Endothelial cell of umbilical vein (primary cell): ENCODE measurements at regions not wholly inside any gene's neighbourhood (a gene's known extent, or its start where the extent isn't known, plus 50 kb on each side); places are given as distances from the start of the nearest gene placed in this dataset.
A peak's percentile ranks its signal among the peaks of the same experiment; 100 is the strongest.

Experiments used
- BruUV-seq: library from RNA; stranded (reverse); fragments of 400-500 nt; replicated peaks from 2 replicates; lab custom pipeline; 2021; lab: Mats Ljungman, UMichigan
- CTCF ChIA-PET: fragments of 300-600, 350-600 bp; sonication (Branson Sonifier 250); formaldehyde crosslinking; loops from one replicate; lab custom pipeline; 2021; ENCODE audit warnings: antibody characterized with exemption, inconsistent platforms; lab: Charles Lee
- POLR2A ChIA-PET: fragments of 300-600, 350-600 bp; sonication (Branson Sonifier 250); formaldehyde crosslinking; loops from one replicate; lab custom pipeline; 2021; ENCODE audit warnings: antibody characterized with exemption, inconsistent platforms; lab: Charles Lee
- DNase-seq: peaks from one replicate; pipeline ENCODE4 v3.0.0-alpha.2; 2011; ENCODE audit warnings: low read depth, low spot score
- FAIRE-seq: peaks from 2 replicates; lab custom pipeline; 2011; peaks lifted over from hg19 to GRCh38; lab: Jason Lieb, UNC
- H2AFZ ChIP-seq: 2 replicates; pipeline ENCODE4 v1.6.0; 2012; ENCODE audit warnings: low read depth, low read length, control low read depth, inconsistent platforms
- H3K27ac ChIP-seq: 2 replicates; pipeline ENCODE4 v1.5.1; 2011; ENCODE audit warnings: low read depth, mild to moderate bottlenecking, control low read depth, low read length, moderate library complexity; ENCODE audit not compliant: insufficient read depth
- H3K27me3 ChIP-seq, 2 experiments: 2 replicates each; pipeline versions ENCODE4 v1.6.0 to v1.6.1; 2011; ENCODE audit warnings: low read length in 2 of 2, mixed read lengths in 1 of 2; ENCODE audit not compliant: control insufficient read depth in 2 of 2, insufficient read depth in 2 of 2
- H3K36me3 ChIP-seq, 2 experiments: 2 replicates in 1 of 2; 3 replicates in 1 of 2; pipeline ENCODE4 v1.5.1; 2011; ENCODE audit warnings: low read length in 2 of 2, mild to moderate bottlenecking in 1 of 2, moderate library complexity in 1 of 2; ENCODE audit not compliant: control insufficient read depth in 2 of 2, insufficient read depth in 2 of 2; ENCODE audit errors: extremely low read depth in 1 of 2
- H3K4me1 ChIP-seq: 3 replicates; pipeline ENCODE4 v1.5.1; 2011; ENCODE audit warnings: mild to moderate bottlenecking, low read length; ENCODE audit not compliant: control insufficient read depth, insufficient read depth; ENCODE audit errors: extremely low read depth
- H3K4me2 ChIP-seq: 2 replicates; pipeline ENCODE4 v1.6.1; 2011; ENCODE audit warnings: low read length, control low read depth, mixed read lengths; ENCODE audit not compliant: insufficient read depth
- H3K4me3 ChIP-seq, 3 experiments: fragments of 200-600 bp in 1 of 3; sonication (generic), shearing (Covaris generic) in 1 of 3; replicated peaks in 1 of 3; 2 replicates each; pipeline ENCODE4 v1.5.1; 2011 to 2016; ENCODE audit warnings: control low read depth in 3 of 3, low read length in 3 of 3, mild to moderate bottlenecking in 2 of 3, inconsistent platforms in 1 of 3, low read depth in 1 of 3, moderate library complexity in 1 of 3; ENCODE audit not compliant: insufficient read depth in 1 of 3
- H3K79me2 ChIP-seq: 2 replicates; pipeline ENCODE4 v1.6.0; 2012; ENCODE audit warnings: low read length, inconsistent platforms; ENCODE audit not compliant: control insufficient read depth, insufficient read depth
- H3K9ac ChIP-seq: replicated peaks from 2 replicates; pipeline ENCODE3; 2011; ENCODE audit warnings: low read length, control low read depth; ENCODE audit not compliant: insufficient read depth; ENCODE audit errors: extremely low read depth
- H3K9me1 ChIP-seq: replicated peaks from 3 replicates; pipeline ENCODE4 v1.6.0; 2011; ENCODE audit warnings: mild to moderate bottlenecking, low read length; ENCODE audit not compliant: control insufficient read depth, insufficient read depth; ENCODE audit errors: extremely low read depth
- H3K9me3 ChIP-seq: replicated peaks from 2 replicates; pipeline ENCODE4 v1.5.1; 2012; ENCODE audit warnings: low read length, inconsistent platforms; ENCODE audit not compliant: control insufficient read depth, insufficient read depth
- H4K20me1 ChIP-seq: replicated peaks from 2 replicates; pipeline ENCODE3; 2011; ENCODE audit warnings: mild to moderate bottlenecking, low read length; ENCODE audit not compliant: control insufficient read depth, insufficient read depth; ENCODE audit errors: extremely low read depth
- CTCF ChIP-seq, 2 donors: IDR thresholded peaks; 1 replicate in 1 of 2; 2 replicates in 1 of 2; pipeline ENCODE4 v1.5.1; 2011; ENCODE audit warnings: low read length in 2 of 2, mild to moderate bottlenecking in 2 of 2, moderate library complexity in 2 of 2, control low read depth in 1 of 2, inconsistent platforms in 1 of 2, low read depth in 1 of 2; ENCODE audit not compliant: insufficient read depth in 1 of 2; ENCODE audit errors: extremely low read depth in 1 of 2
- EZH2 ChIP-seq: IDR thresholded peaks from 2 replicates; pipeline ENCODE4 v1.6.1; 2012; ENCODE audit warnings: borderline replicate concordance, low read depth, mild to moderate bottlenecking, moderate library complexity, low read length, inconsistent platforms; ENCODE audit not compliant: severe bottlenecking
- FOS ChIP-seq: IDR thresholded peaks from 2 replicates; pipeline ENCODE4 v1.6.1; 2011; ENCODE audit warnings: mild to moderate bottlenecking, low read length, moderate library complexity, borderline replicate concordance; ENCODE audit not compliant: insufficient read depth
- GATA2 ChIP-seq: IDR thresholded peaks from 2 replicates; pipeline ENCODE4 v1.7.0; 2011; ENCODE audit warnings: low read depth, mild to moderate bottlenecking, moderate library complexity, mixed read lengths, low read length; ENCODE audit not compliant: insufficient read length, insufficient read depth
- JUN ChIP-seq: IDR thresholded peaks from 2 replicates; pipeline ENCODE4 v1.6.1; 2011; ENCODE audit warnings: borderline replicate concordance, low read depth; ENCODE audit not compliant: insufficient read length, insufficient read depth
- MAX ChIP-seq: IDR thresholded peaks from 2 replicates; pipeline ENCODE4 v1.6.1; 2011; ENCODE audit not compliant: insufficient read depth, insufficient read length
- MYC ChIP-seq: IDR thresholded peaks from one replicate; pipeline ENCODE4 v1.6.1; 2011; ENCODE audit warnings: mild to moderate bottlenecking, low read depth, low read length
- POLR2A ChIP-seq: IDR thresholded peaks from 2 replicates; pipeline ENCODE4 v1.6.1; 2012; ENCODE audit warnings: low read depth, mild to moderate bottlenecking, control low read depth, low read length
- POLR2AphosphoS5 ChIP-seq: IDR thresholded peaks from 2 replicates; pipeline ENCODE4 v1.6.1; 2012; ENCODE audit warnings: low read depth, mild to moderate bottlenecking, control low read depth, low read length, moderate library complexity; ENCODE audit not compliant: insufficient read depth
- dilution Hi-C: fragments of 300-500 bp; cut with MboI; formaldehyde crosslinking; loops from one replicate; pipeline ENCODE4 v1.15.0; 2019; ENCODE audit warnings: low sequenced_read_pairs; ENCODE audit not compliant: extremely low pct_ligation_motif_present
- intact Hi-C: fragments of 100-400 bp; cut with micrococcal nuclease; formaldehyde crosslinking; loops from one replicate; pipeline ENCODE4 v1.10.0; 2022

GRCh38 chr4:176492646-176493302 lies 173.0 kb downstream of the SPCS3 start:
- POLR2A ChIA-PET = no interaction called here

More at GRCh38 chr4:176492646-176493302, 173.0 kb downstream of the SPCS3 start:
- H3K79me2 ChIP-seq = no peaks in the 10 kb centered on the region
- FAIRE-seq (no peak), DNase-seq (peak; percentile 29)
- no peak overlapping the region for H3K4me2 ChIP-seq
- no peaks in the 10 kb centered on the region for H4K20me1 ChIP-seq
- BruUV-seq = no TSS peak
- H3K4me3 ChIP-seq = no peak overlapping the region
- H3K9me3 ChIP-seq = no peaks in the 10 kb centered on the region
- H3K4me1 ChIP-seq = no peaks in the 10 kb centered on the region
- H3K27me3 ChIP-seq = no peaks in the 10 kb centered on the region
- TF ChIP-seq MYC = no peak
- no peak for TF ChIP-seq JUN
- no peak for TF ChIP-seq MAX
- no peak for TF ChIP-seq CTCF (IDR thresholded peaks at IDR 0.05; ENCODE audit: extremely low read depth in 1 of 2, insufficient read depth in 1 of 2, low read depth in 1 of 2, low read length in 2 of 2)
- no peak for TF ChIP-seq EZH2
- no peak for TF ChIP-seq GATA2
- TF ChIP-seq POLR2AphosphoS5 = no peak
- no peak for TF ChIP-seq FOS
- no peak for TF ChIP-seq POLR2A
- dilution Hi-C loops (no loop called here), intact Hi-C loops (no loop called here)
- no peaks in the 10 kb centered on the region for H3K9me1 ChIP-seq
- CTCF ChIA-PET = interaction anchor here (1.2 kb wide), 2 partner anchors 555 kb away, joined by 3 read pairs; no protein-coding TSS in a partner anchor
- H3K36me3 ChIP-seq = no peaks in the 10 kb centered on the region
- H3K9ac ChIP-seq = no peak overlapping the region
- no peak overlapping the region for H3K27ac ChIP-seq
- H2AFZ ChIP-seq = peak overlapping the region; percentile 45
